MM.1S (cell line): ENCODE measurements at regions not wholly inside any gene's neighbourhood (a gene's known extent, or its start where the extent isn't known, plus 50 kb on each side); places are given as distances from the start of the nearest gene placed in this dataset.

Experiments used
- DNase-seq: peaks from one replicate; pipeline ENCODE4 v3.0.0-alpha.2; 2015
- H2AFZ ChIP-seq: fragments of 300-600 bp; sonication (generic); 2 replicates; pipeline ENCODE4 v1.6.0; 2016; ENCODE audit warnings: antibody characterized with exemption, low read length
- H3F3A ChIP-seq: fragments of 300-600 bp; sonication (generic); 2 replicates; pipeline ENCODE4 v1.6.1; 2016; ENCODE audit warnings: mild to moderate bottlenecking, antibody characterized with exemption, low read length, moderate library complexity, mixed read lengths; ENCODE audit not compliant: insufficient read depth
- H3K27ac ChIP-seq: fragments of 300-600 bp; sonication (generic); 2 replicates; pipeline ENCODE4 v1.5.1; 2016; ENCODE audit warnings: mild to moderate bottlenecking, low read length
- H3K27me3 ChIP-seq: fragments of 300-600 bp; sonication (generic); replicated peaks from 2 replicates; pipeline ENCODE4 v1.6.0; 2016; ENCODE audit warnings: low read length; ENCODE audit not compliant: insufficient read depth
- H3K36me3 ChIP-seq: fragments of 300-600 bp; sonication (generic); replicated peaks from 2 replicates; pipeline ENCODE4 v1.6.1; 2016; ENCODE audit warnings: mild to moderate bottlenecking, low read length, mixed read lengths; ENCODE audit not compliant: insufficient read depth
- H3K4me1 ChIP-seq: fragments of 300-600 bp; sonication (generic); 2 replicates; pipeline ENCODE4 v1.6.1; 2016; ENCODE audit warnings: low read length, mixed read lengths
- H3K4me2 ChIP-seq: fragments of 300-600 bp; sonication (generic); 2 replicates; pipeline ENCODE4 v1.6.0; 2016; ENCODE audit warnings: low read depth, low read length
- H3K4me3 ChIP-seq: fragments of 300-600 bp; sonication (generic); 2 replicates; pipeline ENCODE4 v1.5.1; 2016; ENCODE audit warnings: low read length, mixed read lengths
- H3K79me2 ChIP-seq: fragments of 300-600 bp; sonication (generic); 2 replicates; pipeline ENCODE4 v1.6.1; 2016; ENCODE audit warnings: mixed run types, low read length, mixed read lengths
- H3K9ac ChIP-seq: fragments of 300-600 bp; sonication (generic); 2 replicates; pipeline ENCODE4 v1.6.1; 2016; ENCODE audit warnings: low read length, mixed read lengths
- H3K9me2 ChIP-seq: fragments of 300-600 bp; sonication (generic); replicated peaks from 2 replicates; pipeline ENCODE4 v1.6.1; 2016; ENCODE audit warnings: mild to moderate bottlenecking, low read length, mixed read lengths; ENCODE audit not compliant: insufficient read depth
- H3K9me3 ChIP-seq: fragments of 300-600 bp; sonication (generic); replicated peaks from 2 replicates; pipeline ENCODE4 v1.6.1; 2016; ENCODE audit warnings: mild to moderate bottlenecking, low read length, mixed read lengths; ENCODE audit not compliant: insufficient read depth
- H4K20me1 ChIP-seq: fragments of 300-600 bp; sonication (generic); 2 replicates; pipeline ENCODE4 v1.6.1; 2016; ENCODE audit warnings: mild to moderate bottlenecking, low read length, moderate library complexity, mixed read lengths; ENCODE audit not compliant: insufficient read depth
- CTCF ChIP-seq: fragments of 300-600 bp; sonication (generic); IDR thresholded peaks from 2 replicates; pipeline ENCODE4 v1.5.1; 2016; ENCODE audit warnings: antibody characterized with exemption, low read length, mixed read lengths
- EZH2 ChIP-seq: fragments of 300-600 bp; sonication (generic); optimal IDR thresholded peaks from 2 replicates; pipeline ENCODE3; 2017; ENCODE audit warnings: low read depth, mild to moderate bottlenecking, antibody characterized with exemption, low read length, mixed read lengths
- EZH2phosphoT487 ChIP-seq: fragments of 300-600 bp; sonication (generic); IDR thresholded peaks from 2 replicates; pipeline ENCODE4 v1.6.1; 2018; ENCODE audit warnings: antibody characterized with exemption, low read length

GRCh38 chr13:83810136-83810535 is 72.1 kb downstream of the SLITRK1 start:
- Histone ChIP-seq H3K9ac (no peak overlapping the region), H3K9me2 (no peaks in the 10 kb centered on the region), H4K20me1 (no peaks in the 10 kb centered on the region), H3F3A (no peaks in the 10 kb centered on the region), H3K27me3 (no peaks in the 10 kb centered on the region), H3K36me3 (no peaks in the 10 kb centered on the region; the same call in 1 of the 2 replicates), H2AFZ (no peak overlapping the region), H3K4me2 (no peak overlapping the region), H3K4me3 (no peak overlapping the region), H3K4me1 (no peaks in the 10 kb centered on the region), H3K27ac (no peak overlapping the region), H3K9me3 (no peaks in the 10 kb centered on the region), H3K79me2 (no peaks in the 10 kb centered on the region)
- no peak for TF ChIP-seq EZH2
- no peak for TF ChIP-seq EZH2phosphoT487
- no peak for TF ChIP-seq CTCF
- DNase-seq: no peak

GRCh38 chr13:83804356-83804962 is 77.8 kb downstream of the SLITRK1 start:
- no peak for DNase-seq

GRCh38 chr13:83798731-83799130 is 83.5 kb downstream of the SLITRK1 start:
- Histone ChIP-seq H3F3A (no peaks in the 10 kb centered on the region), H3K79me2 (no peaks in the 10 kb centered on the region), H3K27me3 (no peaks in the 10 kb centered on the region), H2AFZ (no peak overlapping the region), H3K4me3 (no peak overlapping the region), H3K4me1 (no peaks in the 10 kb centered on the region), H3K9ac (no peak overlapping the region), H3K27ac (no peak overlapping the region), H4K20me1 (no peaks in the 10 kb centered on the region), H3K4me2 (no peak overlapping the region), H3K36me3 (no peaks in the 10 kb centered on the region), H3K9me3 (no peaks in the 10 kb centered on the region), H3K9me2 (no peaks in the 10 kb centered on the region)
- no peak for DNase-seq
- no peak for TF ChIP-seq EZH2
- no peak for TF ChIP-seq CTCF
- no peak for TF ChIP-seq EZH2phosphoT487

More at GRCh38 chr13:83804356-83804962, 77.8 kb downstream of the SLITRK1 start:
- H3K27me3 ChIP-seq: no peaks in the 10 kb centered on the region
- no peaks in the 10 kb centered on the region for H3K4me1 ChIP-seq
- TF ChIP-seq CTCF (no peak), EZH2phosphoT487 (no peak)
- H3K9ac ChIP-seq: no peak overlapping the region
- H2AFZ ChIP-seq: no peak overlapping the region
- no peaks in the 10 kb centered on the region for H3K79me2 ChIP-seq
- H4K20me1 ChIP-seq: no peaks in the 10 kb centered on the region
- no peaks in the 10 kb centered on the region for H3F3A ChIP-seq
- no peaks in the 10 kb centered on the region for H3K9me2 ChIP-seq
- H3K4me2 ChIP-seq: no peak overlapping the region
- H3K9me3 ChIP-seq: no peaks in the 10 kb centered on the region
- H3K36me3 ChIP-seq: no peaks in the 10 kb centered on the region
- H3K4me3 ChIP-seq: no peak overlapping the region
- H3K27ac ChIP-seq: no peak overlapping the region
